H9 (cell line): ENCODE measurements at regions not wholly inside any gene's neighbourhood (a gene's known extent, or its start where the extent isn't known, plus 50 kb on each side); places are given as distances from the start of the nearest gene placed in this dataset.

ENCODE experiments used
- DNase-seq: peaks from one replicate; pipeline ENCODE4 v3.0.0-alpha.2; 2017
- H2AFZ ChIP-seq: one replicate; pipeline ENCODE4 v1.6.1; 2013; ENCODE audit warnings: mild to moderate bottlenecking, low read length, control low read depth, moderate library complexity
- H2AK5ac ChIP-seq: 2 replicates; pipeline ENCODE4 v1.6.1; 2013; ENCODE audit warnings: low read length, control low read depth, mixed read lengths; ENCODE audit not compliant: insufficient read length
- H2BK120ac ChIP-seq: one replicate; pipeline ENCODE4 v1.6.1; 2013; ENCODE audit warnings: low read depth, mild to moderate bottlenecking, low read length, control low read depth, inconsistent platforms; ENCODE audit not compliant: poor library complexity, severe bottlenecking
- H2BK12ac ChIP-seq: 2 replicates; pipeline ENCODE4 v1.6.1; 2013; ENCODE audit warnings: low read length, control low read depth, mixed read lengths, low read depth; ENCODE audit not compliant: insufficient read length
- H2BK15ac ChIP-seq: 2 replicates; pipeline ENCODE4 v1.6.1; 2013; ENCODE audit warnings: low read depth, low read length, control low read depth
- H2BK20ac ChIP-seq: one replicate; pipeline ENCODE4 v1.6.1; 2013; ENCODE audit warnings: low read depth, mild to moderate bottlenecking, low read length, control low read depth, inconsistent platforms; ENCODE audit not compliant: poor library complexity, severe bottlenecking
- H2BK5ac ChIP-seq: 2 replicates; pipeline ENCODE4 v1.6.1; 2013; ENCODE audit warnings: low read length, control low read depth, mixed read lengths; ENCODE audit not compliant: insufficient read length
- H3K14ac ChIP-seq: 2 replicates; pipeline ENCODE4 v1.6.1; 2013; ENCODE audit warnings: low read length, control low read depth; ENCODE audit not compliant: insufficient read depth
- H3K18ac ChIP-seq: 2 replicates; pipeline ENCODE4 v1.6.1; 2013; ENCODE audit warnings: low read depth, mild to moderate bottlenecking, mixed read lengths, low read length, control low read depth; ENCODE audit not compliant: insufficient read length
- H3K23ac ChIP-seq: 2 replicates; pipeline ENCODE4 v1.6.1; 2013; ENCODE audit warnings: low read length, control low read depth, mixed read lengths, low read depth; ENCODE audit not compliant: insufficient read length
- H3K23me2 ChIP-seq: 2 replicates; pipeline ENCODE4 v1.6.1; 2013; ENCODE audit warnings: low read depth, mild to moderate bottlenecking, mixed read lengths, low read length, control low read depth; ENCODE audit not compliant: insufficient read length, poor library complexity, severe bottlenecking
- H3K27ac ChIP-seq: 2 replicates; pipeline ENCODE4 v1.5.1; 2013; ENCODE audit warnings: low read length, control low read depth, mixed read lengths, low read depth; ENCODE audit not compliant: insufficient read length
- H3K27me3 ChIP-seq: 2 replicates; pipeline ENCODE4 v1.6.1; 2013; ENCODE audit warnings: low read length, control low read depth, inconsistent platforms; ENCODE audit not compliant: insufficient read depth
- H3K4ac ChIP-seq: 2 replicates; pipeline ENCODE4 v1.6.1; 2013; ENCODE audit warnings: low read depth, mild to moderate bottlenecking, control low read depth, inconsistent platforms, low read length, moderate library complexity
- H3K4me1 ChIP-seq: 2 replicates; pipeline ENCODE4 v1.6.1; 2013; ENCODE audit warnings: low read length, control low read depth, inconsistent platforms; ENCODE audit not compliant: insufficient read depth
- H3K4me2 ChIP-seq: 2 replicates; pipeline ENCODE4 v1.6.1; 2013; ENCODE audit warnings: low read length, control low read depth, mixed read lengths; ENCODE audit not compliant: insufficient read length, insufficient read depth
- H3K56ac ChIP-seq: 2 replicates; pipeline ENCODE4 v1.6.1; 2013; ENCODE audit warnings: low read depth, mild to moderate bottlenecking, mixed read lengths, low read length, control low read depth; ENCODE audit not compliant: insufficient read length
- H3K79me1 ChIP-seq: 2 replicates; pipeline ENCODE4 v1.6.1; 2013; ENCODE audit warnings: low read depth, mild to moderate bottlenecking, moderate library complexity, low read length, control low read depth, inconsistent platforms; ENCODE audit not compliant: insufficient read depth, poor library complexity, severe bottlenecking
- H3K79me2 ChIP-seq: 2 replicates; pipeline ENCODE4 v1.6.1; 2013; ENCODE audit warnings: low read length, control low read depth, inconsistent platforms; ENCODE audit not compliant: insufficient read depth
- H3K9ac ChIP-seq: 2 replicates; pipeline ENCODE4 v1.6.1; 2013; ENCODE audit warnings: low read length, control low read depth, mixed read lengths; ENCODE audit not compliant: insufficient read length; ENCODE audit errors: extremely low read depth
- H3K9me3 ChIP-seq: one replicate; pipeline ENCODE4 v1.6.1; 2013; ENCODE audit warnings: low read depth, low read length, inconsistent platforms; ENCODE audit not compliant: control insufficient read depth
- H3T11ph ChIP-seq: one replicate; pipeline ENCODE4 v1.6.1; 2013; ENCODE audit warnings: mild to moderate bottlenecking, low read length, control low read depth, inconsistent platforms
- H4K20me1 ChIP-seq: one replicate; pipeline ENCODE4 v1.6.1; 2013; ENCODE audit not compliant: control insufficient read depth, insufficient read length, insufficient read depth
- H4K5ac ChIP-seq: 2 replicates; pipeline ENCODE4 v1.6.1; 2013; ENCODE audit warnings: low read depth, mild to moderate bottlenecking, mixed read lengths, low read length, control low read depth; ENCODE audit not compliant: insufficient read length
- H4K8ac ChIP-seq: replicated peaks from 2 replicates; pipeline ENCODE4 v1.6.1; 2013; ENCODE audit warnings: low read length, control low read depth, mixed read lengths, low read depth; ENCODE audit not compliant: insufficient read length
- H4K91ac ChIP-seq: 2 replicates; pipeline ENCODE4 v1.6.1; 2013; ENCODE audit warnings: low read depth, mild to moderate bottlenecking, moderate library complexity, mixed read lengths, low read length, control low read depth; ENCODE audit not compliant: insufficient read length
- H3K27ac Mint-ChIP-seq, 3 experiments: 2 replicates in 2 of 3; 3 replicates in 1 of 3; pipeline ENCODE4 v1.8.0; 2020 to 2021; ENCODE audit warnings: mixed read lengths in 3 of 3, mild to moderate bottlenecking in 1 of 3, moderate library complexity in 1 of 3
- H3K27me3 Mint-ChIP-seq: 2 replicates; pipeline ENCODE4 v1.8.0; 2021; ENCODE audit warnings: low read depth, mild to moderate bottlenecking, moderate library complexity, mixed read lengths
- H3K36me3 Mint-ChIP-seq, 3 experiments: 2 replicates in 2 of 3; 3 replicates in 1 of 3; pipeline ENCODE4 v1.8.0; 2020 to 2021; ENCODE audit warnings: low read depth in 3 of 3, mixed read lengths in 3 of 3; ENCODE audit not compliant: insufficient read depth in 1 of 3
- H3K4me1 Mint-ChIP-seq, 2 experiments: 2 replicates each; pipeline ENCODE4 v1.8.0; 2020; ENCODE audit warnings: mixed read lengths in 2 of 2
- H3K4me3 Mint-ChIP-seq, 2 experiments: 2 replicates in 1 of 2; 3 replicates in 1 of 2; pipeline ENCODE4 v1.8.0; 2020 to 2021; ENCODE audit warnings: mild to moderate bottlenecking in 2 of 2, mixed read lengths in 2 of 2, moderate library complexity in 1 of 2
- H3K9me3 Mint-ChIP-seq, 2 experiments: 2 replicates in 1 of 2; 3 replicates in 1 of 2; pipeline ENCODE4 v1.8.0; 2020; ENCODE audit warnings: mild to moderate bottlenecking in 2 of 2, mixed read lengths in 2 of 2, moderate library complexity in 1 of 2
- CTCF ChIP-seq: fragments of 200-600 bp; sonication (generic); conservative IDR thresholded peaks from 3 replicates; pipeline ENCODE4 v1.8.0; 2021; ENCODE audit warnings: antibody characterized with exemption, mild to moderate bottlenecking
- WGBS: extraction: QIAGEN DNeasy Blood & Tissue Kit; methylation state at CpG from one replicate; pipeline ENCODE4 v1.1.7; 2013; ENCODE audit warnings: missing lambda C conversion rate, low lambda C conversion rate, mixed read lengths; ENCODE audit not compliant: insufficient read length; ENCODE audit errors: extremely low coverage; 5-methylcytosine and 5-hydroxymethylcytosine counted together

- no peak overlapping the region for H2BK15ac ChIP-seq
- no peak overlapping the region for H2AK5ac ChIP-seq
- H2BK120ac ChIP-seq, result no peak overlapping the region
- H2BK20ac ChIP-seq, result no peak overlapping the region
- Mint-ChIP-seq H3K27ac (no peak overlapping the region), H3K27me3 (no peaks in the 10 kb centered on the region), H3K9me3 (peaks cover 0 to 4% of the 10 kb centered on the region in 2 experiments; a peak in 2 of 5 replicates), H3K4me3 (no peak overlapping the region), H3K4me1 (peaks cover 7% of the 10 kb centered on the region in 2 experiments), H3K36me3 (no peaks in the 10 kb centered on the region)
- H4K20me1 ChIP-seq, result no peaks in the 10 kb centered on the region
- no CpG with 5 or more reads among the region's 3 CpGs for WGBS
- no peaks in the 10 kb centered on the region for H3K27me3 ChIP-seq
- no peak overlapping the region for H3K23ac ChIP-seq
- no peak overlapping the region for H2BK12ac ChIP-seq
- H3K4ac ChIP-seq, result no peak overlapping the region
- DNase-seq, result no peak
- no peak overlapping the region for H2BK5ac ChIP-seq
- no peaks in the 10 kb centered on the region for H3K9me3 ChIP-seq
- peaks cover 3% of the 10 kb centered on the region; the same call in 1 of the 2 replicates for H3K4me1 ChIP-seq
- no peak overlapping the region for H3K56ac ChIP-seq
- no peaks in the 10 kb centered on the region for H3K23me2 ChIP-seq
- H4K91ac ChIP-seq, result no peak overlapping the region
- H4K5ac ChIP-seq, result no peak overlapping the region
- H3K14ac ChIP-seq, result no peak overlapping the region
- no peak overlapping the region for H3K27ac ChIP-seq
- H3K9ac ChIP-seq, result no peak overlapping the region
- no peaks in the 10 kb centered on the region for H3K79me1 ChIP-seq
- no peak overlapping the region for H3T11ph ChIP-seq
- no peak for TF ChIP-seq CTCF
- no peak overlapping the region for H2AFZ ChIP-seq
- no peak overlapping the region for H4K8ac ChIP-seq
- H3K4me2 ChIP-seq, result no peak overlapping the region
- no peaks in the 10 kb centered on the region for H3K79me2 ChIP-seq
- no peak overlapping the region for H3K18ac ChIP-seq
Measured at GRCh38 chr6:142561511-142562265, 259.9 kb downstream of the ADGRG6 start.
